ENCODE measurements at regions not wholly inside any gene's neighbourhood (a gene's known extent, or its start where the extent isn't known, plus 50 kb on each side); places are given as distances from the start of the nearest gene placed in this dataset.
"Not testable (repeated sequence)": the region's sequence is repeated elsewhere in the genome, so short reads cannot be mapped to it uniquely, and the experiment has no call there.

- no peak for DNase-seq
Measured at GRCh38 chr6:27575594-27576361, 102.9 kb upstream of the ZNF184 start.

GRCh38 chr6:27568226-27568897 lies 95.5 kb upstream of the ZNF184 start:
- no peak for DNase-seq

- no peak for DNase-seq
Measured at GRCh38 chr6:27565839-27566779, 93.2 kb upstream of the ZNF184 start.

- DNase-seq = no peak
Measured at GRCh38 chr6:27562027-27562410, 89.1 kb upstream of the ZNF184 start.

GRCh38 chr6:27558028-27558724 lies 85.3 kb upstream of the ZNF184 start:
- no peak for DNase-seq

GRCh38 chr6:27556406-27556805 lies 83.5 kb upstream of the ZNF184 start:
- no peak for DNase-seq

- DNase-seq = no peak
Measured at GRCh38 chr6:27553123-27553904, 80.4 kb upstream of the ZNF184 start.

- no peak for DNase-seq
Measured at GRCh38 chr6:27551607-27552006, 78.7 kb upstream of the ZNF184 start.

- DNase-seq = no peak
Measured at GRCh38 chr6:27550692-27551091, 77.8 kb upstream of the ZNF184 start.

GRCh38 chr6:27549241-27549598 lies 76.3 kb upstream of the ZNF184 start:
- not testable (repeated sequence) for DNase-seq

- DNase-seq = no peak
Measured at GRCh38 chr6:27547157-27548075, 74.5 kb upstream of the ZNF184 start.

GRCh38 chr6:27546522-27546921 lies 73.6 kb upstream of the ZNF184 start:
- no peak for DNase-seq

- DNase-seq = no peak
Measured at GRCh38 chr6:27545271-27546046, 72.6 kb upstream of the ZNF184 start.

GRCh38 chr6:27544612-27545260 lies 71.8 kb upstream of the ZNF184 start:
- DNase-seq = no peak

GRCh38 chr6:27544135-27544534 lies 71.2 kb upstream of the ZNF184 start:
- DNase-seq = not testable (repeated sequence)

- no peak for DNase-seq
Measured at GRCh38 chr6:27542485-27542884, 69.6 kb upstream of the ZNF184 start.

- no peak for DNase-seq
Measured at GRCh38 chr6:27541933-27542297, 69.0 kb upstream of the ZNF184 start.

GRCh38 chr6:27541212-27541932 lies 68.5 kb upstream of the ZNF184 start:
- no peak for DNase-seq

- no peak for DNase-seq
Measured at GRCh38 chr6:27539551-27539950, 66.6 kb upstream of the ZNF184 start.
